Activated naive CD8-positive, alpha-beta T cell treated with anti-CD3 and anti-CD28 coated beads for 36 hours (primary cell): ENCODE measurements at regions not wholly inside any gene's neighbourhood (a gene's known extent, or its start where the extent isn't known, plus 50 kb on each side); places are given as distances from the start of the nearest gene placed in this dataset.

Experiments
- DNase-seq: peaks from one replicate; pipeline ENCODE4 v3.0.0; 2021
- H3K27ac Mint-ChIP-seq: one replicate; pipeline ENCODE4 v1.8.0; 2022; ENCODE audit warnings: mild to moderate bottlenecking, moderate library complexity, mixed read lengths
- H3K27me3 Mint-ChIP-seq: one replicate; pipeline ENCODE4 v1.8.0; 2022; ENCODE audit warnings: mild to moderate bottlenecking, mixed read lengths
- H3K36me3 Mint-ChIP-seq: one replicate; pipeline ENCODE4 v1.8.0; 2021; ENCODE audit warnings: mild to moderate bottlenecking, mixed read lengths
- H3K4me1 Mint-ChIP-seq: one replicate; pipeline ENCODE4 v1.8.0; 2021; ENCODE audit warnings: mixed read lengths
- H3K4me3 Mint-ChIP-seq: one replicate; pipeline ENCODE4 v1.8.0; 2022; ENCODE audit warnings: mild to moderate bottlenecking, moderate library complexity, mixed read lengths
- H3K9me3 Mint-ChIP-seq: one replicate; pipeline ENCODE4 v1.8.0; 2022; ENCODE audit warnings: mixed read lengths

DNA sequence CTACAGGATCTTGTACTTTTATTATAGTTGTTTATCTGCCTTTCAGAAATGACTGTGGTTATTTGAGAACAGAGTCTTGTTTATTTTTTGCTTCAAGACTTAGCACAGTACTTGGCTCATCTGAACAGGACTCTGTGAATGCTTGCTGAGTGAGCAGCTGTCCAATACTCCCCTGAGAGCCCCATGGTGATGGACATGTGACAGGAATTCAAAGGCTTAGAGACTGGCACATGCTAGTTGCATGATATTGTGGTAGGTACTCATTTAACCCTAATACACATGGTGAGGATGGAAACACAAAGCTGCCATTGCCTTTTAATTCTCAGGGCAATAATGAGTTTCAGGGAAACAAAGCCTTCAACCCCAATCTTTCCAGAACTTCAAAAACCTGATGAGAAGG, 97.3 kb downstream of the GEMIN8 start:
- no peak overlapping the region for H3K4me3 Mint-ChIP-seq
- H3K36me3 Mint-ChIP-seq, result no peaks in the 10 kb centered on the region
- H3K27me3 Mint-ChIP-seq, result peaks cover 27% of the 10 kb centered on the region
- H3K9me3 Mint-ChIP-seq, result no peaks in the 10 kb centered on the region
- no peaks in the 10 kb centered on the region for H3K4me1 Mint-ChIP-seq
- no peak for DNase-seq
- H3K27ac Mint-ChIP-seq, result no peak overlapping the region

DNA sequence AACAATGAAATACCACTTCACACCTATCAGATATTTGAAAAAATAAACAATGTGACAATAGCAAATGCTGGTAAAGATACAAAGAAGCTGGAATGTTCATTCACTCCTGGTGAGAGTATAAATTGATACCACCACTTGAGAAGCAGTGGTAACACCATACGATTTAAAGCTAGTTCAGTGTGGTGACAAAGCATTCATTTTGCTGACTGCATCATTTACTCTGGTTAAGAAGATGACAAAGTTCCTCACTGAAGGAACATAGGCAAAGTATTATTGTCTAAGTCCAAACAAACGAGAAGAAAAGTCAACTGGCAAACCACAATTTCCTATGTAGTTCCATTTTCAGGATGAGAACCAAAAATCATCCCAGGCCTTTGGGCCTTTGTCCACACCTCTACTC, 102.5 kb downstream of the GEMIN8 start:
- Mint-ChIP-seq H3K4me3 (no peak overlapping the region), H3K4me1 (no peaks in the 10 kb centered on the region), H3K36me3 (no peaks in the 10 kb centered on the region)

DNA sequence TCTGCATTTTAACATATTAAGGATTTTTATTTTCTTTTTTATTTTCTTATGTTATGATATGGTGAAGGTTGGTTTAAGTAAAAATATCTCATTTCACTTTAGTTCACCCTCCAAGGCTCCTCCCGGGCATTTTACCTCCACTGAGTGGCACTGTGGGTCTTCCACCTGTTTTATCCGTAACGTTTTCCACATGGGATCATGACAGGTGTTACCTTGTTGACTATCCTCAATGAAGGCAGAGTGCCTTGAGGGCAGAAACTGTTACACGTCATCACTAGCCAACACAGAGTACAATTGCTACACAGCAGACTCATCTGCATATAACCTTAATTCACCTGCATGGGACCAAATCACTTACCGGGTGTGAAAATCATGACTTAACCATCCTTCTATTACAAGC, 105.8 kb downstream of the GEMIN8 start:
- H3K27me3 Mint-ChIP-seq, result no peaks in the 10 kb centered on the region
- H3K4me3 Mint-ChIP-seq, result no peak overlapping the region
- DNase-seq, result no peak
- H3K9me3 Mint-ChIP-seq, result no peaks in the 10 kb centered on the region
- H3K27ac Mint-ChIP-seq, result no peak overlapping the region
- no peaks in the 10 kb centered on the region for H3K4me1 Mint-ChIP-seq
- no peaks in the 10 kb centered on the region for H3K36me3 Mint-ChIP-seq

More for the DNA sequence above, 102.5 kb downstream of the GEMIN8 start:
- Mint-ChIP-seq H3K27me3 (peaks cover 9% of the 10 kb centered on the region), H3K27ac (no peak overlapping the region), H3K9me3 (no peaks in the 10 kb centered on the region)
- no peak for DNase-seq

DNA sequence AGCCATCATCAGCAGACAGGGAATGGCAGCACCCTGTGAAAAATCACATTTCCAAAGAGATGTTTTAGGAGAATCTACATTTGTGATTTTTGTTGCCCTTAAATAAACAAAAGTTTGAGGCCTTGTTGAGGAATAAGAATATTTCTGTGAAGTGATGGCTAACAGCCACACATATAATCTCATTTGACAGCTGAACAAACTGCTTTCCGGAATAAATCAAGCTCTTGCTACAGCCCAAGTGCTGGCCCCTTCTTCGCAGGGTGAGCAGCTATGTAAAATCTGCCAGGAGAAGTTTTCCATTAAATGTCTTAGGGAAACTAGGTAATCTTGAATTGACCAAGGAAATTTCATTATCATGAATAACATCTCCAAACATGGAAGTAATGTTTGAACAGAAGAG, 106.4 kb upstream of the GPM6B start:
- no peaks in the 10 kb centered on the region for H3K4me1 Mint-ChIP-seq
- no peak for DNase-seq
- no peaks in the 10 kb centered on the region for H3K27me3 Mint-ChIP-seq
- H3K36me3 Mint-ChIP-seq, result no peaks in the 10 kb centered on the region
- H3K4me3 Mint-ChIP-seq, result no peak overlapping the region
- H3K27ac Mint-ChIP-seq, result no peak overlapping the region
- no peaks in the 10 kb centered on the region for H3K9me3 Mint-ChIP-seq

DNA sequence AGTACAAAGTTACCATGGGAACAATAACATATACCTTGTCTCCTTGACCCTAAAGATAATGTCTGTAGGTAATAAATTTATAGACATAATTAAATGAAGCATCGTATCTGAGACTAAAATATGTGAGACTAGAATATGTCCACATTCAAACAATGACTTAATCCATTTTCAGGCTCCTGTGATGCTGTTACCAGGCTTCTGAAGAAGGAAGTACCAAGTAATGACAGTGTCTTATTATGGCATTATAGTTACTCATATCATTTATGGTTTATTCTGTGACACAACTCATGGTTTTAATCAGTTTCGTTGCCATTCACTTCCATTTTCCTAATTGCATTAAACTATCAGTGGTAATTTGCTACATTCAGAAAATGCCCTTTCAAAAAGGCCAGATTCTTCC, 100.6 kb upstream of the GPM6B start:
- Mint-ChIP-seq H3K27me3 (no peaks in the 10 kb centered on the region), H3K36me3 (no peaks in the 10 kb centered on the region), H3K4me1 (no peaks in the 10 kb centered on the region), H3K27ac (no peak overlapping the region), H3K9me3 (no peaks in the 10 kb centered on the region), H3K4me3 (no peak overlapping the region)
- DNase-seq, result no peak

DNA sequence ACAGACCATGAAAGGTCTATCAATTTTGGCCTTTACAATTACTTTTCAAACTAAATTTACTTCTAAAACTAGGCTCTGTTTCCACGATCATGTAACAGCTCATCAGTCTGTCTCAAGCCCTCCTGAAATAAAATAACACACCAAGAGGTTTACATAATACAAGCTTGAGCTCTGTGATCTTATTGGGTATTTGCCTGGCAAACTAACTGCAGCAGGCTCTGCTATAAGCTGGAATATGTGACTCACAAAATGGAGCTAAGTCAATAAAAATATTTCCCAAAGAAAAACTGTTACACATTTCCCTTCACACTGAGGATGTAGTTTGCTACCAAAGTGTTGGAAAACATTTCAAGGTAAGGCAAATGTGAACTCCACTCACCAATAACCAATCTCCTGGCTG, 94.7 kb upstream of the GPM6B start:
- H3K36me3 Mint-ChIP-seq, result no peaks in the 10 kb centered on the region
- no peaks in the 10 kb centered on the region for H3K4me1 Mint-ChIP-seq
- H3K9me3 Mint-ChIP-seq, result no peaks in the 10 kb centered on the region
- DNase-seq, result no peak
- no peak overlapping the region for H3K4me3 Mint-ChIP-seq
- no peak overlapping the region for H3K27ac Mint-ChIP-seq
- no peaks in the 10 kb centered on the region for H3K27me3 Mint-ChIP-seq

DNA sequence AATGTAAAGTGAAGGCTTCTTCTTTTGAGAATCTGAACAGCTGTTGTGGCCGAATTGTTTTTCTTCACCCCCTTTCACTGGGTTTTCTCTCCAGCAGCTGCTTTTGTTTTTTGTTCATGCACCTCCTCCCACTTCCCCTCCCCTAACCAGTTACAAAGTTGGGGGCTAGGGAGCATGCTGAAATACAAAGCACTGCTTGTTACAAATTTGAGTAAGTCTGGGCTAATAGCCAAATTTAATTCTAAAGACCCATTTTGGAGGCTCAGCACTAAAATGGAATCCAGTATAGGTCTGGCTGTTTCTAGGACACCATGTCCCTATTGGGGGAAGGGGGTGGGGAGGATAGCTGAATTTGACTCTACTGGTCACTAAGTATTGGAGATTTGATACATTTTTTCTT, 89.2 kb upstream of the GPM6B start:
- H3K4me1 Mint-ChIP-seq, result no peaks in the 10 kb centered on the region
- no peak for DNase-seq
- no peak overlapping the region for H3K4me3 Mint-ChIP-seq
- H3K27ac Mint-ChIP-seq, result no peak overlapping the region
- H3K9me3 Mint-ChIP-seq, result no peaks in the 10 kb centered on the region
- no peaks in the 10 kb centered on the region for H3K36me3 Mint-ChIP-seq
- no peaks in the 10 kb centered on the region for H3K27me3 Mint-ChIP-seq

DNA sequence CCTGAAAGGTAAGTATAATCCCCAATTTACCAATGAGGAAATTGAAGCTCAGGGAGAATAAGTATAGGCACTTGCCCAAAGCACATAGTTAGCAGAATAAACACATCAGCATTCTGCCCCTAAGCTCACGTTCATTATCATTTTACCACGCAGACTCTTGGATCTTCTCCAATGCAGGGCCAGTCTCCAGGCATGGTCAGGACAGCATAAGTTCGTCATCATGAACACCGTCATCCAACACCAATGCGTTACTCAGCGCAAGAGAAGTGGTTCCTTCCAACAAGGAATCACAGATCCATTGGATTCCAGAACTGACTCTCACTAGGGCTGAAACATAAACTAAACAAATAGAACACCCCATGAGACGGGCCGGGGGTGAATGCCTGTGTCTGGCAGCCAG, 86.5 kb upstream of the GPM6B start:
- Mint-ChIP-seq H3K4me1 (no peaks in the 10 kb centered on the region), H3K27ac (no peak overlapping the region), H3K4me3 (no peak overlapping the region), H3K9me3 (no peaks in the 10 kb centered on the region), H3K36me3 (no peaks in the 10 kb centered on the region), H3K27me3 (no peaks in the 10 kb centered on the region)
- no peak for DNase-seq

DNA sequence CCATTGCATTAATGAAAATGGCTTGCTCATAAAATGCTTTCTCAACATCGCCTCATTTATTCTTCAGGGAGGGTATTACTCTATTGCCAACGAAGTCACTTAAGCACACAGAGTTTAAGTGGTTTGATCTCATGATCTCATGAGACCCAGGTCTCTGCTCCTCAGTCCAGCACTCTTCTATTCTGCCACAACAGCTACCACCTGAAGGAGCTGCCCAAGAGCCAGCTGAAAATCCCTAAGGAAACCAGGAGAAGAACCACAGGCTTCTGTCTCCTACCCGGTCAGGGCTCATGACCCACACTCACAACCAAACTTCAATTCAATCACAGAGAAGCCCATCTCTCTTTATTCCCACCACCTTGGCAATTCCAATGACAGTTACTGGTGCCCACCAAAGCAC, 85.5 kb upstream of the GPM6B start:
- no peaks in the 10 kb centered on the region for H3K9me3 Mint-ChIP-seq
- no peak overlapping the region for H3K27ac Mint-ChIP-seq
- DNase-seq, result no peak
- H3K36me3 Mint-ChIP-seq, result no peaks in the 10 kb centered on the region
- H3K4me3 Mint-ChIP-seq, result no peak overlapping the region
- H3K4me1 Mint-ChIP-seq, result no peaks in the 10 kb centered on the region
- no peaks in the 10 kb centered on the region for H3K27me3 Mint-ChIP-seq

DNA sequence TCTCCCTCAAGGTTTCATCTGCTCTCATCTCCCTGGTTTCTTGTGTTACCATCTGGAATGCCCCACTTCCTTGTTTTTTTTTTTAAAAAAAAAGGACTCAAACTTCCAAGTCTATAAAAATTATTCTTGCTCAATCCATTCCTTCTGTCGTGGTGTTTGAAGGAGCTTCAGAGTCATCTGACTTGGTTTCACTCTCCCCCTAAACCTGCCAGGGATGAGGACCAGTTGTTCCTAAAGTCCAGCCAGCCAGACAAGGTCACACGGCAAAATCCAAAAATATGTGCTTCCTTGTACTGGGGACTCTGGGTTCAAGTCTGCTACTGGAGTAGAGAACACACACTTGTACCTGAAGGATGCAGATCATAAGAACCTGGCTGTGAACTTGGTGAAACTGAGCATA, 84.5 kb upstream of the GPM6B start:
- H3K27me3 Mint-ChIP-seq, result no peaks in the 10 kb centered on the region
- no peaks in the 10 kb centered on the region for H3K36me3 Mint-ChIP-seq
- no peak for DNase-seq
- no peak overlapping the region for H3K4me3 Mint-ChIP-seq
- H3K4me1 Mint-ChIP-seq, result no peaks in the 10 kb centered on the region
- no peak overlapping the region for H3K27ac Mint-ChIP-seq
- H3K9me3 Mint-ChIP-seq, result no peaks in the 10 kb centered on the region

DNA sequence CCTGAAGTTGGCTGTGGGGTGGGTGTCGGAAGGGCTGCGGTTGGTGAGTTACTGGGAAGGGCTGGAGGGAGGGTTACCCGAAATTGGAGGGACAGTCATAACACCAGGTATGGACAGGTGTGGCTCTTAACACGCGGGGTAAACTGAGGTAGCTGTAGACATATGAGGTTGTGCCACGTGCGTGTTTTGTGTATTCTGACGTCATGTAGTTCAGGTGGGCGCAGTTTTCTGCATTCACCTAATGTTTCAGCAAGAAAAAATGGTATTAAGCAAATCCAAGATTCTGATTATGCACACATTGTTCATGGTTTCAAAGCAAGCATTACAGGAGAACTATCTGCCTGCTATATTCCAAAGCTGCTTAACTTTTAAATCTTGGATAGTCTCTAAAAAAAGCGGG, 83.5 kb upstream of the GPM6B start:
- Mint-ChIP-seq H3K36me3 (no peaks in the 10 kb centered on the region), H3K4me3 (no peak overlapping the region), H3K27ac (no peak overlapping the region), H3K9me3 (no peaks in the 10 kb centered on the region), H3K4me1 (no peaks in the 10 kb centered on the region), H3K27me3 (no peaks in the 10 kb centered on the region)
- no peak for DNase-seq

DNA sequence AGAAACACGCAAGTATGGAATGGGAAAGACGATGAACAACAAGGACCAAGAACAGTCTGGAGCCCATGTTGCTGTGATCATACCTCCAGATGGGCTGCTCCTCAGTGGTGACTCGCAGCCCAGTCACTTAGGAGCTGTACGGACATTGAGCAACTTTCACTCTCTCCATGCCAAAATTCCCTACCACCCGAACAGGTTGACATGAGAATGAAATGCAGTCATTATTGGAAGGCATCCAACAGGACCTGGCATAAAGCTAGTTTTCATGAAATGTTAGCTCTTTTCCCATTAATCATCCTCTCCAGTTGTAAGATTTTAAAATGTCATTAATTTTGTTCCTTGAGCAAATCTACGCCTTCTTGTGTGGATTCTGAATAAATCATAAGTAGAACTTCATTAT, 82.7 kb upstream of the GPM6B start:
- DNase-seq, result no peak
- Mint-ChIP-seq H3K36me3 (no peaks in the 10 kb centered on the region), H3K4me3 (no peak overlapping the region), H3K9me3 (no peaks in the 10 kb centered on the region), H3K27me3 (no peaks in the 10 kb centered on the region), H3K27ac (no peak overlapping the region), H3K4me1 (no peaks in the 10 kb centered on the region)

DNA sequence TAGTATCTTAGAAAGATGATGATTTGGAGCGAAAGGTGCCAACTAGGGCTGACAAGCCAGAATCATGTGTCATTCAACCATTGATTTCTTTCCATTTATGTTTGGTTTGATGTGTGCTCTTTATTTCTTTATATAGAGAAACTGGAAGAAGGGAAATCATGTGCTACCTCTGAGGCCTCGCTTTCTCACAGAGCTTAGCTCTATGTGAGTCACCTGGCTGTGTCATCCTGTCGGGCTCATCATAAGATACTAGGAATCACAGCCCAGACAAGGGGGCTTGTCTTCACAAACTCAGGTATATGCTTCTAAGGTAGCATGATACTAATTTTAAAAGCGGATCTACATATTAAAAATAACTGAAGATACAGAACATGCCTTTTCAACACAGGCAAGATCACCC, 81.7 kb upstream of the GPM6B start:
- no peaks in the 10 kb centered on the region for H3K9me3 Mint-ChIP-seq
- H3K27me3 Mint-ChIP-seq, result no peaks in the 10 kb centered on the region
- H3K4me3 Mint-ChIP-seq, result no peak overlapping the region
- H3K36me3 Mint-ChIP-seq, result no peaks in the 10 kb centered on the region
- no peaks in the 10 kb centered on the region for H3K4me1 Mint-ChIP-seq
- H3K27ac Mint-ChIP-seq, result no peak overlapping the region
- no peak for DNase-seq

DNA sequence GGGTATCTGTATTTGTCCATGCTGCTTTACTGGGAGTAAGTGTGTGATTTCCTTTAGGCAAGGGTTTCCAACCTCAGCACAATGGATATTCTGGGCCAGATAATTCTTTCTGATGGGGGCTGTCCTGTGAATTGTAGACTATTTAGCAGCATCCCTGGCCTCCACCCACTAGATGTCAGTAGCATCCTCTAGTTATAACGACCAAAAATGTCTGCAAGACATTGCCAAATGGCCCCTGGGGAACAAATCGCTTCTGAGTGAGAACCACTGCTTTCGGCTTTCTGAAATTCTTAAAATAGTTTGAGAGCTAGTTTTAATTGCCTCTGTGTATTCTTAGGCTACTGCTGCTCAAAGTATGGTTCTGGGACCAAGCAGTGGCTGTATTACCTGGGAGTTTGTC, 81.2 kb upstream of the GPM6B start:
- Mint-ChIP-seq H3K9me3 (no peaks in the 10 kb centered on the region), H3K4me3 (no peak overlapping the region), H3K27me3 (no peaks in the 10 kb centered on the region), H3K36me3 (no peaks in the 10 kb centered on the region), H3K27ac (no peak overlapping the region), H3K4me1 (no peaks in the 10 kb centered on the region)
- peak; percentile 3 for DNase-seq

DNA sequence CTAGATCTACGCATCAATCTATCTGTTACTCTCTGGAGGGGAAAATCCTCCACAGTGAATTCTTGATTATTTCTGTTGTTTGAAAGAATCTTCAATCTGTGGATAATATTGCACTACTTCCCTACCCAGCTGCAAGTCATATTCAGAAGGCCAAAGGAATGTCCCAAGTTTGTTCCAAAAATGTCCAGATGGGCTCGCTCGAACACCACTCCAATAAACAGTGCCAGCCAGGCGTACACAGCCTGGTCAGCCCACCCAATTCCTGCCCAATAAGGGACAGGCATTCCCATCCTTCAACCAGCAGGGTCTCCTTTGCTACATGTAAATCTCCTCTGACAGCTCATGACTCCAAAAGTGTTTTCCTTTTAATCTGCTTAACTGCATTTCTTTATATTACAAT, 80.7 kb upstream of the GPM6B start:
- Mint-ChIP-seq H3K36me3 (no peaks in the 10 kb centered on the region), H3K9me3 (no peaks in the 10 kb centered on the region), H3K4me1 (no peaks in the 10 kb centered on the region), H3K4me3 (no peak overlapping the region), H3K27ac (no peak overlapping the region), H3K27me3 (no peaks in the 10 kb centered on the region)
- DNase-seq, result no peak

DNA sequence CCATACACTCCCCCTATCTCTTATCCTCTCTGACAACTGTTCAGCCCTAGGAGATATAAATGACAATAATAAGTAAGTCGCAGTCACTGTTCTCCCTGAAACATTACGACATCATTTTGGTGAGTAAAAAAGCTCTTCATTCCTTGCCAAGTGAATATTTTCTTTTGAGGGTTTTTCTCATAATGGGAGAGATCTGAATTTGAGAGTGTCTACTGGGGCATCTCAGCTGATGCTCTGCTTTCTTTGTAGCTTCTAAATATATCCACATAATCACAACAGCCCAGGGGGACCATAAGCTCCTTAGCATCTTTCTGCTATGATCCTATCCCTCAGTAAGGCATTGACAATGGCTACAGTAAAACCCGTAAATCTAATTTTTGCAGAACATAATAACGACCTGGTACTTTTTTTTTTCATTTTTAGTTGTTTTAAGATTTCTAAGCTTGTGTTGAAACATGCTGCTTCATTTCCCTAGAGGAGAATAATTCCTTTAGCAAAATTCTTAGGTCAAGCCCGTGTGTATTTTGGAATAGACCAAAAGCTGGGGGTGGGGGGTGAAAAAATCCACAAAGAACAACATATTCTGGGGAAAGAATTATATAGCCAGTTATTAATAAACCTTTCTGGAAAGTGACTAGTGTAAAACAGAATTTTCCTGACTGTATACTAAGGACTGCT, 78.1 kb upstream of the GPM6B start:
- Mint-ChIP-seq H3K4me3 (no peak overlapping the region), H3K36me3 (no peaks in the 10 kb centered on the region), H3K9me3 (no peaks in the 10 kb centered on the region), H3K27me3 (no peaks in the 10 kb centered on the region), H3K27ac (no peak overlapping the region), H3K4me1 (no peaks in the 10 kb centered on the region)
- no peak for DNase-seq

DNA sequence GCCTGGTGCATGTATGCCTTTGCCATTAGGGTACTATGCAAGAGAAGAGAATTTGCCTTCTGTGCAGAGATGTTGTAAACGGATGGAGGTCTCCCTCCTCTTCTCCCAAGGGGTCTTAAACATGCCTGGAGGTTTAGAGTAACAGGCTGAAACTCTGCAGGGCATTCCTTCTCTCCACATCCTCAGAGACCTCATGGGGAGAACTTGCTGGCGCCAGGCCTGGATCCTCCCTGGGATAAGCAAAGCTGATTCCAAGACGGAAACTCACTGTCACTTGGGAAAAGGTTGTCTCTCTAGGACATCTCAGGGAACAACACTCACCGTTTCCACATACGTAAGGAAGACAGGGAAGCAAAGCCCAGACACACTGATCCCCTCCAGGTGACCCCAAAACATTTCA, 76.9 kb upstream of the GPM6B start:
- H3K9me3 Mint-ChIP-seq, result no peaks in the 10 kb centered on the region
- no peaks in the 10 kb centered on the region for H3K36me3 Mint-ChIP-seq

More for the DNA sequence above, 76.9 kb upstream of the GPM6B start:
- no peak overlapping the region for H3K4me3 Mint-ChIP-seq
- no peak for DNase-seq
- H3K27ac Mint-ChIP-seq, result no peak overlapping the region
- no peaks in the 10 kb centered on the region for H3K27me3 Mint-ChIP-seq
- H3K4me1 Mint-ChIP-seq, result no peaks in the 10 kb centered on the region
